NK-92 treated with Interleukin-12 subunit alpha and Interleukin-12 subunit beta, amount 100 ng/mL, for 24 hours (cell line): ENCODE measurements at regions not wholly inside any gene's neighbourhood (a gene's known extent, or its start where the extent isn't known, plus 50 kb on each side); places are given as distances from the start of the nearest gene placed in this dataset.

Source experiments
- DNase-seq: peaks from one replicate; lab custom pipeline; 2025; lab: John Stamatoyannopoulos, UW

GRCh38 chr4:138756519-138756918 is 259.1 kb upstream of the NOCT start:
- no peak for DNase-seq

DNA sequence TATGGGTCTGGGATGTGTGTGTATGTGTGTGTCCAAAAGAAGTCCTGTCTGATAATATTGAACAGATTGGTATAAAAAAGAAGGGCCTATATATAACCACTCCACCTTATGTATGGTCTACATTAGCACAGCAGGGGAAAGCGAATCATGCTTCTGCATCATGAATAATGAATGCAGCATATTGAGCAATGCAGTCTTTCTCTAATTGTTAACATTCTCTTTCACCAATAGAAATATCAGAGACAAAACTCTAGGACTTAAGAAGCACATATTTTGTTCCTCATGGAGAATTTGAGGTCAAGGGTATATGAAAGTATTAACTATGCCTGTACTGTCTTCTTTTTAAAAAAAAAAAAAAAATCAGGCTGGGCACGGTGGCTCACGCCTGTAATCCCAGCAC is 264.3 kb upstream of the NOCT start:
- DNase-seq: no peak

DNA sequence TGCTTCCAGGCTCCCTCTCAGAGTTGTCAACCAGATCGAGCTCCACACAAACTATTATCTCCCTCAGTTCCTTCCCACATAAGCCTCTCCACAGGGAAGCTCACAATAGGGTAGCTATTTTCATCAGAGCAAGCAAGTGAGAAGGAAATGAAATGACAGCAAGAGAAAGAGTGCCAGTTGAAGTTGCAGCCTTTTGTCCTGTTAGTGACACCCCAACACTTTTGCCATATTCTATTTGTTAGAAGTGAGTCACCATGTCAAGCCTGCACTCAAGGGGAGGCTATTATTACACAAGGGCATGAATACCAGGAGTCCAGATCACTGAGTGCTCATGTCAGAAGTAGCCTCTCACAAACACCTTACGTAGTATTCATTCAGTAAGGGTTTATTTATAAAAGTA is 266.3 kb upstream of the NOCT start:
- no peak for DNase-seq

DNA sequence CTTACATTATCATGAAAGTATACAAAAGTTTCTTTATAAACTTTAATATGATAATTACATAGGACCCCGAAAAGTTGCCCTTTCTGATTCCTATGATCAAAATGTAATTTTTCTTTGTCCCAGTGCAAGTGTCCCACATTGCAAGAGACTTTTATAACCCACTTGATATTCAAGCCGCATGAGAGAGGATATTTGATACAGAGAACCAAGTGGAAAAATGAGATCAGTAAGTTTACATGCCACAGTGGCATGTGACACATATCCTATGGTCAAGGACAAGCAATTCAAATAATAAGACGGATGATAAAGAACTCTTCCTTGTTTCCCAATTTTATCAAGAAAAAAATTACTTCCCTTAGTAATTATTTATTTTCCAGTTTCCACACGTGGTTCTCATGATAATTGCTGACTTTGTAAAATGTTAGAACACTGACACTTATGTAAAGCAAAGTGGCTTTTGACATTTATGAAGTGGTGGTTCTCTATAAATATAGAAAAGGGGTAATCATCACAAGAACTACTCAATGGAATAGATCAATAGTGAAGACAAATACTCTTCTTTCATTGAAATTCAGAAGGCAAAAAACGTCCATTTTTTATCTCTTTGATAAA is 273.7 kb upstream of the NOCT start:
- no peak for DNase-seq

DNA sequence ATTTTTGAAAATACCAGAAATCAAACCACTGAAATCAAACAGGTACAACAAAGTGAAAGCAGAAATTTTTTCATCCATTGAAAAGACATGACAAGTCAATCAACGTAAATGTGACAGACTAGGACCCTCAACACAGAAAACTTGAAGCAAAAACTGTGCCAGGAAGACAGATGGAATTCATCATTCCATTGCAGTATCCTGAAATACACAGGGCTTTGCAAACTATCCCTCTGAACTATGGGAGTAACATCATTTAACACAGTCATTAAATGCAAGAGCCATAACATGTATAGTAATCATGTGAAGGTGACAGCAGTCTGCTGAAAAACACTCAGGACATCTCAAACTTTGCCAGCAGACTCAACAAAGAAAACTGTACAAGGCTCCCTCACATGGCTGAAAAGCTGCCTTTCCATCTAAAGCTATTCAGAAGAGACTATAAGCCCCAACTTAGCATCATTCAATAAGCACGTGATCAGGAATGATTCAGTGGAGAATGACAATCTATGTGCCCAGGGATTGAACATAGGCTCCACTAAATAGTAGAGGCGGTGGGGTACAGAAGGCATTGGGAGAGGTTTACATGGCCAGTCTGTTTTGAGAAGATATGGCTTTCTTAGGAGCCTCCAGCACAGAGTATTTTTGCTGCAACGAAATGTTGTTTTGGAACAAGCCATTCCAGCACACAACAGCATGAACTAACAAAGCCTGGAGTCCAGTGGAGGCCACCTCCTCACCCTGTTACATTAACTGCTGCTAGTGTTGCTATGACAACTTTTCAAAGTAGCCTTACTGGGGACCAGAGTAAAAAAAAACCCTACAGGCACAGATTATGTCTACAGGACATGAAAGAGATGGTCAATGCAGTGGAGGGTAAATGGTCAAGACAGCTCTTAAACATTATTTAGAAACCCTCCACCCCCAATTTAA is 274.5 kb upstream of the NOCT start:
- no peak for DNase-seq

DNA sequence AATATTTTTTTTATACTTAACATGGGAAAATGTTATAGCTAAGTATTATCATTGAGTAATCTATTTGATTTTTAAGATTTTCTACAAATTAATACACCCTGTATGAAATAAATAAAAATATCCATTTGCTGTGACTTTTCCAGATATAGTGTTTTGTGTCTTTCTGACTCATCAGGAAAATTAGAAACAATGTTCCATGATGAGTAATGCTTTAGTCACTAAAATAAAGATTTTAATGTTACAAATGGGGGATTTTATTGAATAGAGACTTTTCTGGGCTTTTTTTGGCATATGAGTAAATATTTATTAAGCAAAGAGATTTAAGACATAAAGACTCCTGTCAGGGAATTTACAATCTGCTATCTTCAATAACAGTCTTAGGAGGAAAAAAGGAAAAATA is 279.2 kb upstream of the NOCT start:
- no peak for DNase-seq

DNA sequence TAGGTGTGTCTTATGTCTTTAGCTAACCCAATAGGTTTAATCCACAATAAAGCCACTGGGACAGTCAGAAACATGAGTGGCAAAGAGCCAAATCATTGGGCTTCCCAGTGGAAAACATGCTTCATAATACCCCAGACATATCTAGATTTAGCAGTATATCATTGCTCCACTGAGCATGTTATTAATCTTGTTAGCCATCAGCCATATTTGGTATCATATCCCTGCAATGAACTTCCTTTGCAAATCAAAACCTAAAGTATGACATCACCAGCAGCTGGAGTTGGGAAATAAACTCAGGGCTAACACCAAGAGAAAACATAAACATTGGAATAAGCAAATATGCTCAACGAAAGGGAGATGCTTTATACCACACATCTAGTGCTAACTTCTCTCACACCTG is 280.8 kb upstream of the NOCT start:
- no peak for DNase-seq

- DNase-seq: no peak
These were observed 287.0 kb upstream of the NOCT start for GRCh38 chr4:138728566-138728965.

GRCh38 chr4:138727731-138728130 is 287.9 kb upstream of the NOCT start:
- no peak for DNase-seq

GRCh38 chr4:138724530-138724929 is 291.1 kb upstream of the NOCT start:
- no peak for DNase-seq

DNA sequence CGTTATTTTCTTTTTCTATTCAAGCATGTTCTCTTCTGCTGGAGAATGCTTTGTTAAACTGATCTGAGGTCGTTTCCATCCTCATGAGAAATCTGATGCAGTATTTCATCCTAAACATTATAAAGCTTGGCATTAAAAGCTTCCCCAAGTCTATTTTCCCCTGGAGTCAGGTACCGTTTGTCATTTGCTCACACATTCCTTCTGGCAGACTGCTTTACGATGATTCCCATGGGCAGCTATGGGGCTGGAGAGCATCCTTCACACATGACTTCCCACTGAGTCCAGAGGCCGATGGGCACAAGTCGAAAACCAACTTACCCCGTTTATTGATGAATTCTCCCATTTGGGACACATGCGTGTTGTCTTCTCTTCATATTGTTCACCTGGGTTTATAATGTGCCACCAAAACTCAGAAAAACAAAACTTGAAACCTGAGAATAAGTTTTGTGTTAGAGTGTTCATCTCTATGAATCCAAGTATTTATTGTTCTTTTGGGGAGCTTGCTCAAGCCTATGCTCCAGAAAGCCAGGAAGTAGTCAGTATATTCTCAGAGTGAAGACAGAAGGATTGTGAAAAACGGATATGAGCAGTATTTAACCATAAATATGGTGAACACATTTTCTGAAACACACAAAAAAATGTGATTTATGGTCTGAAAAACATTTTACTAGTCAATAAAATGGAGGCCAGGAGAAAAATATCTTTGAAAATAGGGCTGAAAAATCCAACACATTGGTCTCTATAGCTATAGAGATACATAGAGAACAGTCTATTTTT is 298.8 kb upstream of the NOCT start:
- DNase-seq: no peak

GRCh38 chr4:138710297-138710696 is 305.3 kb upstream of the NOCT start:
- DNase-seq: no peak

DNA sequence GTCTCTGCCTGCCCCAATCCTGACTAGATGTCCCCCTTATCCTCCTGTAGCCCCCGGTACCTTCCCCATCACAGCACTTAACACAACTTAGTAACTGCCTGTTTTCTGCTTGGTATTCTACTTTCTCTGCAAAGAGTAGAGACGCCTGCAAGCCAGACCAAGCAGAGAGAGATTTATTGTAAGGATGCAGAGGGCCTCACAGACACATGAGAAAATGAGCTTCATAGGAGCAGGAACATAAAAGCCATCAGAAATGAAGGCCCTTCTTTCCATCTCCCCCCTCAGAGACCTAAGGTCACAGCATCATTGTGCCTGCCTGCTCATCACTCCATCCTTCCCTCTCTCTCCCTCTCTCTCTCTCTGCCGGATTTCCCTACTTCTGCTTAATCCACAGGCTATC is 305.7 kb upstream of the NOCT start:
- DNase-seq: no peak

GRCh38 chr4:138707746-138708677 is 307.6 kb upstream of the NOCT start:
- no peak for DNase-seq

DNA sequence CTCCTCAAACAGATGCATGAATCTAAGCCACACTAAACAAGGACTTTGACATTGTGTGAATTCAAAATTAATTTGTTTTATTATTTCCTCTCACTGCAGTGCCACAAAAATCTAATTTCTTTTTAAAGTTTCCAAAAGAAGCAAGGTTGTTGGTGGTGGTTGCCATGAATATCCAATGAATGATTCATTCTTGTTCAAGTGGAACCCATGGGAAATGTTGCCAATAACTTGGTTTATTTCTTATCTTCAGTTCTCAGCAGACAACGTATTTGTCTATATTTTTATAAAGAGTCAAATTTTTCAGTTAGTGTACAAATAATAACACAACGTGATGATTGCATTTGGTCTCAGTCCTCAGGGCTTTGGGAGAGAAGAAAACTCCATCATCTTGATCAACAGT is 309.4 kb upstream of the NOCT start:
- DNase-seq: no peak

GRCh38 chr4:138702190-138702824 is 313.3 kb upstream of the NOCT start:
- no peak for DNase-seq

DNA sequence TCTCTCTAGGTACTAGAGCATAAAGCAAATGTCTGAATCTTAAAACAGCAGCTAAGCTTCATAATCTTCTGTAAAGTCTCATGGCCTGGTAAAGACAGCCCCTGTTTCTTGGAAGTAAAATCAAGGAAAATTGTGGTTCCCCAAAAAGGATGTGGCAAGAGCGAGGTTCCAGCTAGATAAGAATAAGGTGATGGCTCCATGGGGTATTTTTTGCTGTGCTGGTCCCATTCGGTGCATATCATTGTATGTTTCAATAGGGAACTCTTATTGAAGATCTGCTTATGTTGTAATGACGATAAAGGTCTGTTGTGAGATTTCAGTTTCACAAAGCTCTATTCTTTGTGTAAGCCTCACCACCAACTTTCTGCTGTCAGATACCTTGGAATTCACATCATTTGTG is 316.9 kb upstream of the NOCT start:
- DNase-seq: no peak

DNA sequence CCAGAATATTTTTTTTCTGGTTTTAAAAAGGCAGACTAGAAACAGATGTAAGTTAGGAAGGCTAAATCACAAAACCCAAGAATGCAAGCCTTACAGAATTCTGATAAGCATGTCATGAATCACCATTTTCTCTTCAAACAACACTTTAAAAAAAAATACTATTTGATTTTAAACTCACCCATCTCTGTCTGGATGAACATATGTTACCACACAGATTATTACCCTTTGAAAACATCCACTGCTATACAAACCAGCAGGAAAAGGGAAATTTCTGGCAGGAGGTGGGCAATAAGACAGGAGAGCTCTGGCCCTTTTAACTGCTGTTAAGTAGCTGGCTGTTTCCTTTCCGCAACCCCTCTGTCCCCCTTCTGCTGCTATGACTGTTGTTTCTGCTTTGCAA is 317.7 kb upstream of the NOCT start:
- no peak for DNase-seq

DNA sequence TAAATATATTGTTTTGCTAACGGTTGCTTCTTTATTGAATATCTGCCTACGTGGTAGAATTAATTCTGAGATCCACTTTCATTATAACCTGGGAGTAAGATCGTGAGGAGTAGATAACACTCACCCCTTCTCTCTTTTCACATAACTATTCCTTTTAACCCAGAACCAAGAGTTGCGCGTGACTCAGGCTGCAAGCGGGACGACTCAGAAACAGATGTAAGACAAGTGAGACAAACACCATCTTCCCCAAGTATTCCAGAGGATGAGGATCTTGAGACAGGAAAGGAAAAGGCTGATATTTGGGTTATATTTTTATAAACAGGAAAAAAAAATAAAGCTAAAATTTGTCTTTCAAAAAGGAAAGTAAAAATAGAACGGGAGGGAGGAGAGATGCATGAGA is 318.8 kb upstream of the NOCT start:
- no peak for DNase-seq

DNA sequence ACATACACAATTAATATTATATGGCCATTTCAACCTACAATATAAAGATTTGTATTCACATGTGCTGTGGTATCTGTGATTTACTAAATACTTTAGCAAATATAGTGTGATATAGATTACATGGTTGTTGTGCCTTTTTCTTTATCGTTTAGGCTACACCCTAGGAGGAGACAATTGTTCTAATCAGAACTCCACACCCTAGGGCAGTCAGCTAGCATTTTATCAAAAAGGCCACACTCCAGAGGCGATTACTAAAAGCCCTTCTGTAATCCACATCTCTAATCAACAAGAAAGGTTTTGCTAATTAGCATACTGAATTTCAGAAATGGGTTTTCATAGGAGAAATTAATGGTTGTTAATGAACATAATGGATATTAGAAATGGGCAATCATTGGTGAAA is 319.5 kb upstream of the NOCT start:
- DNase-seq: no peak

DNA sequence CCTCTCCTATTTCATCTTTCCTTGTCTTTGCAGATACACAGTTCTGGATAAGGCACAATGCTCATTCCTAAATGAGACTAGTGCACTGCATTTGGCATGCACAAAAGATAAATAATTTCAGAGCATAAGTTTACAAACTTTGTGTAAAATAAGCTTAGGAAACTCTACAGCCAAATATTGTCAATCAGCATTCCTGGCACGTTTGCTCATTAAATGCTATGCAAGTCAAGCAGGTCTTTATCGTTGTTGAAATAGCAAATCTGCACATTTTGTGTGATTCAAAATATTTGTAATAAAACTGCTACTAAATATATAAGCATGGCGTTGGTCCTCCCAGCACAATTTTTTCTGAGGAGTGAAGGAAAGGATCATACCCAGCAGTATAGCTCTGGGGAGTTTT is 322.1 kb upstream of the NOCT start:
- no peak for DNase-seq
